Activated naive CD8-positive, alpha-beta T cell treated with anti-CD3 and anti-CD28 coated beads, Interleukin-2, amount 50 U/mL, for 24 hours (primary cell): ENCODE measurements at regions not wholly inside any gene's neighbourhood (a gene's known extent, or its start where the extent isn't known, plus 50 kb on each side); places are given as distances from the start of the nearest gene placed in this dataset.

ENCODE experiments used
- ATAC-seq: fragments of 150-1000 bp; cut with Tn5 transposase; one replicate; pipeline ENCODE4 v1.10.0; 2021
- DNase-seq: peaks from one replicate; pipeline ENCODE4 v3.0.0; 2021
- H3K27ac Mint-ChIP-seq: one replicate; pipeline ENCODE4 v1.8.0; 2021; ENCODE audit warnings: mild to moderate bottlenecking, mixed read lengths
- H3K27me3 Mint-ChIP-seq: one replicate; pipeline ENCODE4 v1.8.0; 2021; ENCODE audit warnings: mixed read lengths
- H3K36me3 Mint-ChIP-seq: one replicate; pipeline ENCODE4 v1.8.0; 2021; ENCODE audit warnings: low read depth, mixed read lengths
- H3K4me1 Mint-ChIP-seq: one replicate; pipeline ENCODE4 v1.8.0; 2021; ENCODE audit warnings: mixed read lengths
- H3K4me3 Mint-ChIP-seq: one replicate; pipeline ENCODE4 v1.8.0; 2021; ENCODE audit warnings: mild to moderate bottlenecking, moderate library complexity, mixed read lengths
- H3K9me3 Mint-ChIP-seq: one replicate; pipeline ENCODE4 v1.8.0; 2021; ENCODE audit warnings: mixed read lengths

- Mint-ChIP-seq H3K4me3 (no peak overlapping the region), H3K27ac (no peak overlapping the region)
- no peak for ATAC-seq
Measured at GRCh38 chr16:6341981-6342380, 990.7 kb upstream of the RBFOX1 start.

GRCh38 chr16:6335072-6335471, 997.6 kb upstream of the RBFOX1 start:
- no peaks in the 10 kb centered on the region for H3K36me3 Mint-ChIP-seq
- no peaks in the 10 kb centered on the region for H3K27me3 Mint-ChIP-seq
- H3K9me3 Mint-ChIP-seq = peaks cover 7% of the 10 kb centered on the region
- ATAC-seq = no peak
- no peak overlapping the region for H3K4me3 Mint-ChIP-seq
- DNase-seq = peak; percentile 5
- H3K4me1 Mint-ChIP-seq = no peaks in the 10 kb centered on the region
- H3K27ac Mint-ChIP-seq = no peak overlapping the region

More at GRCh38 chr16:6341981-6342380, 990.7 kb upstream of the RBFOX1 start:
- no peaks in the 10 kb centered on the region for H3K27me3 Mint-ChIP-seq
- H3K36me3 Mint-ChIP-seq = no peaks in the 10 kb centered on the region
- no peaks in the 10 kb centered on the region for H3K4me1 Mint-ChIP-seq
- peaks cover 18% of the 10 kb centered on the region for H3K9me3 Mint-ChIP-seq
- DNase-seq = no peak

- no peaks in the 10 kb centered on the region for H3K4me1 Mint-ChIP-seq
- no peaks in the 10 kb centered on the region for H3K36me3 Mint-ChIP-seq
Measured at GRCh38 chr16:6331770-6332169, 1000.9 kb upstream of the RBFOX1 start.

GRCh38 chr16:6317934-6318333, 1014.7 kb upstream of the RBFOX1 start:
- Mint-ChIP-seq H3K27ac (no peak overlapping the region), H3K27me3 (no peaks in the 10 kb centered on the region), H3K4me3 (no peak overlapping the region), H3K36me3 (no peaks in the 10 kb centered on the region), H3K9me3 (peaks cover 12% of the 10 kb centered on the region), H3K4me1 (no peaks in the 10 kb centered on the region)
- no peak for DNase-seq
- no peak for ATAC-seq

More at GRCh38 chr16:6331770-6332169, 1000.9 kb upstream of the RBFOX1 start:
- no peaks in the 10 kb centered on the region for H3K27me3 Mint-ChIP-seq
- DNase-seq (no peak), ATAC-seq (no peak)
- no peak overlapping the region for H3K27ac Mint-ChIP-seq
- H3K4me3 Mint-ChIP-seq = no peak overlapping the region
- peaks cover 4% of the 10 kb centered on the region for H3K9me3 Mint-ChIP-seq

- Mint-ChIP-seq H3K4me3 (no peak overlapping the region), H3K9me3 (peaks cover 15% of the 10 kb centered on the region), H3K36me3 (no peaks in the 10 kb centered on the region), H3K4me1 (no peaks in the 10 kb centered on the region), H3K27me3 (no peaks in the 10 kb centered on the region), H3K27ac (no peak overlapping the region)
- no peak for DNase-seq
- ATAC-seq = no peak
Measured at GRCh38 chr16:6309271-6309670, 1023.4 kb upstream of the RBFOX1 start.

GRCh38 chr16:6308176-6308575, 1024.5 kb upstream of the RBFOX1 start:
- Mint-ChIP-seq H3K9me3 (peaks cover 15% of the 10 kb centered on the region), H3K36me3 (no peaks in the 10 kb centered on the region), H3K27me3 (no peaks in the 10 kb centered on the region), H3K4me3 (no peak overlapping the region), H3K27ac (no peak overlapping the region), H3K4me1 (no peaks in the 10 kb centered on the region)
- DNase-seq (no peak), ATAC-seq (no peak)

- ATAC-seq = no peak
- Mint-ChIP-seq H3K27ac (no peak overlapping the region), H3K9me3 (peaks cover 14% of the 10 kb centered on the region), H3K27me3 (no peaks in the 10 kb centered on the region), H3K4me1 (no peaks in the 10 kb centered on the region), H3K36me3 (no peaks in the 10 kb centered on the region), H3K4me3 (no peak overlapping the region)
- no peak for DNase-seq
Measured at GRCh38 chr16:6300523-6300922, 1032.1 kb upstream of the RBFOX1 start.

- Mint-ChIP-seq H3K27ac (no peak overlapping the region), H3K4me1 (no peaks in the 10 kb centered on the region), H3K9me3 (peaks cover 15% of the 10 kb centered on the region), H3K4me3 (no peak overlapping the region), H3K36me3 (no peaks in the 10 kb centered on the region), H3K27me3 (no peaks in the 10 kb centered on the region)
- ATAC-seq (no peak), DNase-seq (no peak)
Measured at GRCh38 chr16:6297666-6298410, 1034.8 kb upstream of the RBFOX1 start.

- Mint-ChIP-seq H3K9me3 (peaks cover 25% of the 10 kb centered on the region), H3K4me1 (no peaks in the 10 kb centered on the region), H3K36me3 (no peaks in the 10 kb centered on the region), H3K27me3 (no peaks in the 10 kb centered on the region), H3K27ac (no peak overlapping the region), H3K4me3 (no peak overlapping the region)
- DNase-seq (no peak), ATAC-seq (no peak)
Measured at GRCh38 chr16:6286176-6286575, 1046.5 kb upstream of the RBFOX1 start.

GRCh38 chr16:6284731-6285130, 1047.9 kb upstream of the RBFOX1 start:
- Mint-ChIP-seq H3K36me3 (no peaks in the 10 kb centered on the region), H3K4me1 (no peaks in the 10 kb centered on the region), H3K4me3 (no peak overlapping the region)

GRCh38 chr16:6281994-6282393, 1050.7 kb upstream of the RBFOX1 start:
- ATAC-seq (no peak), DNase-seq (no peak)
- no peak overlapping the region for H3K4me3 Mint-ChIP-seq
- no peaks in the 10 kb centered on the region for H3K36me3 Mint-ChIP-seq
- H3K9me3 Mint-ChIP-seq = peaks cover 12% of the 10 kb centered on the region
- H3K27ac Mint-ChIP-seq = no peak overlapping the region
- H3K4me1 Mint-ChIP-seq = no peaks in the 10 kb centered on the region
- H3K27me3 Mint-ChIP-seq = no peaks in the 10 kb centered on the region

More at GRCh38 chr16:6284731-6285130, 1047.9 kb upstream of the RBFOX1 start:
- DNase-seq = no peak
- peaks cover 20% of the 10 kb centered on the region for H3K9me3 Mint-ChIP-seq
- no peaks in the 10 kb centered on the region for H3K27me3 Mint-ChIP-seq
- ATAC-seq = no peak
- H3K27ac Mint-ChIP-seq = no peak overlapping the region

GRCh38 chr16:6281274-6281673, 1051.4 kb upstream of the RBFOX1 start:
- H3K9me3 Mint-ChIP-seq = peaks cover 12% of the 10 kb centered on the region
- DNase-seq (no peak), ATAC-seq (no peak)
- H3K4me3 Mint-ChIP-seq = no peak overlapping the region
- H3K27ac Mint-ChIP-seq = no peak overlapping the region
- no peaks in the 10 kb centered on the region for H3K27me3 Mint-ChIP-seq
- H3K36me3 Mint-ChIP-seq = no peaks in the 10 kb centered on the region
- H3K4me1 Mint-ChIP-seq = no peaks in the 10 kb centered on the region

- Mint-ChIP-seq H3K9me3 (peaks cover 16% of the 10 kb centered on the region), H3K4me3 (no peak overlapping the region), H3K27ac (no peak overlapping the region), H3K27me3 (no peaks in the 10 kb centered on the region), H3K4me1 (no peaks in the 10 kb centered on the region), H3K36me3 (no peaks in the 10 kb centered on the region)
- no peak for ATAC-seq
- DNase-seq = no peak
Measured at GRCh38 chr16:6280055-6280454, 1052.6 kb upstream of the RBFOX1 start.

- Mint-ChIP-seq H3K4me3 (no peak overlapping the region), H3K36me3 (no peaks in the 10 kb centered on the region), H3K27ac (no peak overlapping the region), H3K27me3 (no peaks in the 10 kb centered on the region), H3K9me3 (peaks cover 19% of the 10 kb centered on the region), H3K4me1 (no peaks in the 10 kb centered on the region)
- DNase-seq (no peak), ATAC-seq (no peak)
Measured at GRCh38 chr16:6279286-6279685, 1053.4 kb upstream of the RBFOX1 start.

- no peaks in the 10 kb centered on the region for H3K4me1 Mint-ChIP-seq
- H3K36me3 Mint-ChIP-seq = no peaks in the 10 kb centered on the region
- ATAC-seq (no peak), DNase-seq (no peak)
- H3K27me3 Mint-ChIP-seq = no peaks in the 10 kb centered on the region
- H3K9me3 Mint-ChIP-seq = peaks cover 20% of the 10 kb centered on the region
- no peak overlapping the region for H3K4me3 Mint-ChIP-seq
- H3K27ac Mint-ChIP-seq = no peak overlapping the region
Measured at GRCh38 chr16:6274351-6274750, 1058.3 kb upstream of the RBFOX1 start.

GRCh38 chr16:6267682-6268081, 1065.0 kb upstream of the RBFOX1 start:
- no peak overlapping the region for H3K4me3 Mint-ChIP-seq
- no peak overlapping the region for H3K27ac Mint-ChIP-seq
- H3K36me3 Mint-ChIP-seq = no peaks in the 10 kb centered on the region
- H3K4me1 Mint-ChIP-seq = no peaks in the 10 kb centered on the region
- H3K9me3 Mint-ChIP-seq = peaks cover 32% of the 10 kb centered on the region
- ATAC-seq = no peak
- no peaks in the 10 kb centered on the region for H3K27me3 Mint-ChIP-seq
- no peak for DNase-seq
